Liver (tissue), 3 donors: ENCODE measurements at regions not wholly inside any gene's neighbourhood (a gene's known extent, or its start where the extent isn't known, plus 50 kb on each side); places are given as distances from the start of the nearest gene placed in this dataset.

Source experiments
- FOXA1 ChIP-seq: IDR thresholded peaks from 2 replicates; pipeline ENCODE4 v1.6.1; 2016; ENCODE audit warnings: antibody characterized with exemption
- HNF4A ChIP-seq, 2 donors: conservative IDR thresholded peaks; 2 replicates each; pipeline ENCODE4 v1.6.1; 2016; ENCODE audit warnings: antibody characterized with exemption in 2 of 2, mild to moderate bottlenecking in 2 of 2
- HNF4G ChIP-seq: IDR thresholded peaks from 2 replicates; pipeline ENCODE4 v1.6.1; 2016; ENCODE audit warnings: antibody characterized with exemption
- RAD21 ChIP-seq, 2 donors: IDR thresholded peaks; 2 replicates each; pipeline ENCODE4 v1.6.1; 2016; ENCODE audit warnings: antibody characterized with exemption in 2 of 2, mild to moderate bottlenecking in 2 of 2
- TAF1 ChIP-seq: conservative IDR thresholded peaks from 2 replicates; pipeline ENCODE4 v1.6.1; 2016; ENCODE audit warnings: antibody characterized with exemption, mild to moderate bottlenecking
- TF ChIP-seq, protein P1 (sequence below): fragments of 150-350 bp; IDR thresholded peaks from 2 replicates; pipeline ENCODE4 v1.5.1; 2017; ENCODE audit warnings: improper control_type of control experiment, low read depth, low read length; ENCODE audit not compliant: missing input control
- TF ChIP-seq, protein P2 (sequence below): IDR thresholded peaks from 2 replicates; pipeline ENCODE4 v1.6.1; 2016; ENCODE audit warnings: antibody characterized with exemption
- TF ChIP-seq, protein P3 (sequence below): IDR thresholded peaks from 2 replicates; pipeline ENCODE4 v1.6.1; 2016; ENCODE audit warnings: antibody characterized with exemption, mild to moderate bottlenecking
- TF ChIP-seq, protein P4 (sequence below): IDR thresholded peaks from 2 replicates; pipeline ENCODE4 v1.6.1; 2016; ENCODE audit warnings: antibody characterized with exemption
- donor health status: healthy.
- donor health status: healthy.

DNA sequence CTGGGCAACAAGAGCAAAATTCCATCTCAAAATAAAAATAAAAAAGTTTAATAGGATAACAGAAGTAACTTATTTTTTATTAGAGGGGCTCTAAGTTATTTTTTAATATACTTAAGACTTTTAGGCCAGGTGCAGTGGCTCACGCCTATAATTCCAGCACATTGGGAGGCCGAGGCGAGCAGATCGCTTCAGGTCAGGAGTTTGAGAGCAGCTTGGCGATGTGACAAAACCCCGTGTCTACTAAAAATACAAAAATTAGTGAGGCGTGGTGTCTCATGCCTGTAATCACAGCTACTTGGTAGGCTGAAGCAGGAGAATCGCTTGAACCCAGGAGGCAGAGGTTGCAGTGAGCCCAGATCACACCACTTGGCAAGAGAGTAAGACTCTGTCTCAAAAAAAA is 180.5 kb upstream of the NR5A2 start:
- TF ChIP-seq, protein P1, sequence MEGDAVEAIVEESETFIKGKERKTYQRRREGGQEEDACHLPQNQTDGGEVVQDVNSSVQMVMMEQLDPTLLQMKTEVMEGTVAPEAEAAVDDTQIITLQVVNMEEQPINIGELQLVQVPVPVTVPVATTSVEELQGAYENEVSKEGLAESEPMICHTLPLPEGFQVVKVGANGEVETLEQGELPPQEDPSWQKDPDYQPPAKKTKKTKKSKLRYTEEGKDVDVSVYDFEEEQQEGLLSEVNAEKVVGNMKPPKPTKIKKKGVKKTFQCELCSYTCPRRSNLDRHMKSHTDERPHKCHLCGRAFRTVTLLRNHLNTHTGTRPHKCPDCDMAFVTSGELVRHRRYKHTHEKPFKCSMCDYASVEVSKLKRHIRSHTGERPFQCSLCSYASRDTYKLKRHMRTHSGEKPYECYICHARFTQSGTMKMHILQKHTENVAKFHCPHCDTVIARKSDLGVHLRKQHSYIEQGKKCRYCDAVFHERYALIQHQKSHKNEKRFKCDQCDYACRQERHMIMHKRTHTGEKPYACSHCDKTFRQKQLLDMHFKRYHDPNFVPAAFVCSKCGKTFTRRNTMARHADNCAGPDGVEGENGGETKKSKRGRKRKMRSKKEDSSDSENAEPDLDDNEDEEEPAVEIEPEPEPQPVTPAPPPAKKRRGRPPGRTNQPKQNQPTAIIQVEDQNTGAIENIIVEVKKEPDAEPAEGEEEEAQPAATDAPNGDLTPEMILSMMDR, result no peak
- TF ChIP-seq, protein P2, sequence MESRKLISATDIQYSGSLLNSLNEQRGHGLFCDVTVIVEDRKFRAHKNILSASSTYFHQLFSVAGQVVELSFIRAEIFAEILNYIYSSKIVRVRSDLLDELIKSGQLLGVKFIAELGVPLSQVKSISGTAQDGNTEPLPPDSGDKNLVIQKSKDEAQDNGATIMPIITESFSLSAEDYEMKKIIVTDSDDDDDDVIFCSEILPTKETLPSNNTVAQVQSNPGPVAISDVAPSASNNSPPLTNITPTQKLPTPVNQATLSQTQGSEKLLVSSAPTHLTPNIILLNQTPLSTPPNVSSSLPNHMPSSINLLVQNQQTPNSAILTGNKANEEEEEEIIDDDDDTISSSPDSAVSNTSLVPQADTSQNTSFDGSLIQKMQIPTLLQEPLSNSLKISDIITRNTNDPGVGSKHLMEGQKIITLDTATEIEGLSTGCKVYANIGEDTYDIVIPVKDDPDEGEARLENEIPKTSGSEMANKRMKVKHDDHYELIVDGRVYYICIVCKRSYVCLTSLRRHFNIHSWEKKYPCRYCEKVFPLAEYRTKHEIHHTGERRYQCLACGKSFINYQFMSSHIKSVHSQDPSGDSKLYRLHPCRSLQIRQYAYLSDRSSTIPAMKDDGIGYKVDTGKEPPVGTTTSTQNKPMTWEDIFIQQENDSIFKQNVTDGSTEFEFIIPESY, result no peak
- TF ChIP-seq TAF1 (no peak), FOXA1 (no peak), RAD21 (IDR thresholded peaks at IDR 0.05) (no peak), HNF4G (no peak), HNF4A (conservative IDR thresholded peaks at IDR 0.05) (no peak)
- TF ChIP-seq, protein P3, sequence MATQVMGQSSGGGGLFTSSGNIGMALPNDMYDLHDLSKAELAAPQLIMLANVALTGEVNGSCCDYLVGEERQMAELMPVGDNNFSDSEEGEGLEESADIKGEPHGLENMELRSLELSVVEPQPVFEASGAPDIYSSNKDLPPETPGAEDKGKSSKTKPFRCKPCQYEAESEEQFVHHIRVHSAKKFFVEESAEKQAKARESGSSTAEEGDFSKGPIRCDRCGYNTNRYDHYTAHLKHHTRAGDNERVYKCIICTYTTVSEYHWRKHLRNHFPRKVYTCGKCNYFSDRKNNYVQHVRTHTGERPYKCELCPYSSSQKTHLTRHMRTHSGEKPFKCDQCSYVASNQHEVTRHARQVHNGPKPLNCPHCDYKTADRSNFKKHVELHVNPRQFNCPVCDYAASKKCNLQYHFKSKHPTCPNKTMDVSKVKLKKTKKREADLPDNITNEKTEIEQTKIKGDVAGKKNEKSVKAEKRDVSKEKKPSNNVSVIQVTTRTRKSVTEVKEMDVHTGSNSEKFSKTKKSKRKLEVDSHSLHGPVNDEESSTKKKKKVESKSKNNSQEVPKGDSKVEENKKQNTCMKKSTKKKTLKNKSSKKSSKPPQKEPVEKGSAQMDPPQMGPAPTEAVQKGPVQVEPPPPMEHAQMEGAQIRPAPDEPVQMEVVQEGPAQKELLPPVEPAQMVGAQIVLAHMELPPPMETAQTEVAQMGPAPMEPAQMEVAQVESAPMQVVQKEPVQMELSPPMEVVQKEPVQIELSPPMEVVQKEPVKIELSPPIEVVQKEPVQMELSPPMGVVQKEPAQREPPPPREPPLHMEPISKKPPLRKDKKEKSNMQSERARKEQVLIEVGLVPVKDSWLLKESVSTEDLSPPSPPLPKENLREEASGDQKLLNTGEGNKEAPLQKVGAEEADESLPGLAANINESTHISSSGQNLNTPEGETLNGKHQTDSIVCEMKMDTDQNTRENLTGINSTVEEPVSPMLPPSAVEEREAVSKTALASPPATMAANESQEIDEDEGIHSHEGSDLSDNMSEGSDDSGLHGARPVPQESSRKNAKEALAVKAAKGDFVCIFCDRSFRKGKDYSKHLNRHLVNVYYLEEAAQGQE, result no peak
- TF ChIP-seq, protein P4, sequence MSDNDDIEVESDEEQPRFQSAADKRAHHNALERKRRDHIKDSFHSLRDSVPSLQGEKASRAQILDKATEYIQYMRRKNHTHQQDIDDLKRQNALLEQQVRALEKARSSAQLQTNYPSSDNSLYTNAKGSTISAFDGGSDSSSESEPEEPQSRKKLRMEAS, result no peak
